HCT116 (cell line): ENCODE measurements at regions not wholly inside any gene's neighbourhood (a gene's known extent, or its start where the extent isn't known, plus 50 kb on each side); places are given as distances from the start of the nearest gene placed in this dataset.

Source experiments
- ATAC-seq: fragments of 200-7000 bp; cut with Tn5 transposase; 2 replicates; pipeline ENCODE4 v1.9.1; 2020; ENCODE audit warnings: mild to moderate bottlenecking, moderate library complexity
- BruUV-seq: library from RNA; stranded (reverse); fragments of 400-500 nt; replicated peaks from 2 replicates; lab custom pipeline; 2021; lab: Mats Ljungman, UMichigan
- CTCF ChIA-PET: fragments of 300-600 bp; sonication (Branson Sonifier 250); formaldehyde crosslinking; loops from one replicate; lab custom pipeline; 2021; ENCODE audit warnings: antibody characterized with exemption; lab: Charles Lee
- POLR2A ChIA-PET: fragments of 300-600, 350-600 bp; sonication (Branson Sonifier 250); formaldehyde crosslinking; loops from one replicate; lab custom pipeline; 2021; ENCODE audit warnings: antibody characterized with exemption; lab: Charles Lee
- RAD21 ChIA-PET, 2 experiments: fragments of 300-600 bp; sonication (Branson Sonifier 250); formaldehyde crosslinking; loops; one replicate each; lab custom pipeline; 2023; ENCODE audit warnings: low total read pairs in 2 of 2; ENCODE audit not compliant: uncharacterized antibody in 2 of 2, unreplicated experiment in 2 of 2, low non-redundant PET in 1 of 2; lab: Charles Lee
- DNase-seq: peaks from one replicate; pipeline ENCODE4 v3.0.0-alpha.2; 2010; ENCODE audit warnings: low read depth, low spot score
- H2AFZ ChIP-seq: fragments of 200-600 bp; shearing (Covaris generic), sonication (generic); 2 replicates; pipeline ENCODE4 v1.6.1; 2017; ENCODE audit warnings: low read depth, mixed run types, mixed read lengths, antibody characterized with exemption, low read length; ENCODE audit not compliant: poor library complexity, severe bottlenecking
- H3K27ac ChIP-seq: 2 replicates; pipeline ENCODE4 v1.5.1; 2012; ENCODE audit warnings: low read depth, low read length
- H3K27me3 ChIP-seq: fragments of 200-600 bp; sonication (generic); 2 replicates; pipeline ENCODE4 v1.6.1; 2016; ENCODE audit warnings: mixed run types, low read length, mixed read lengths; ENCODE audit not compliant: insufficient read depth
- H3K36me3 ChIP-seq, 2 experiments: fragments of 200-500 bp in 1 of 2; fragments of 200-600 bp in 1 of 2; sonication (Bioruptor generic) in 1 of 2; sonication (generic) in 1 of 2; 2 replicates each; pipeline versions ENCODE4 v1.5.1 to v1.6.1; 2014 to 2016; ENCODE audit warnings: low read length in 2 of 2, inconsistent platforms in 1 of 2, mixed read lengths in 1 of 2, mixed run types in 1 of 2; ENCODE audit not compliant: insufficient read depth in 2 of 2, control insufficient read depth in 1 of 2
- H3K4me1 ChIP-seq, 2 experiments: fragments of 200-600 bp in 1 of 2; sonication (generic) in 1 of 2; 2 replicates each; pipeline versions ENCODE4 v1.5.1 to v1.6.1; 2012 to 2017; ENCODE audit warnings: low read length in 2 of 2, inconsistent platforms in 1 of 2, mild to moderate bottlenecking in 1 of 2, mixed read lengths in 1 of 2, mixed run types in 1 of 2, moderate library complexity in 1 of 2; ENCODE audit not compliant: insufficient read depth in 2 of 2, control insufficient read depth in 1 of 2
- H3K4me2 ChIP-seq: fragments of 200-600 bp; sonication (generic); 2 replicates; pipeline ENCODE4 v1.6.1; 2017; ENCODE audit warnings: mixed run types, low read length, mixed read lengths
- H3K4me3 ChIP-seq, 2 experiments: fragments of 200-600 bp in 1 of 2; sonication (generic) in 1 of 2; replicated peaks in 1 of 2; 2 replicates each; pipeline ENCODE4 v1.5.1; 2011 to 2016; ENCODE audit warnings: low read length in 2 of 2, control low read depth in 1 of 2, low read depth in 1 of 2, mild to moderate bottlenecking in 1 of 2, mixed read lengths in 1 of 2, mixed run types in 1 of 2
- H3K79me2 ChIP-seq: fragments of 200-600 bp; sonication (generic); 2 replicates; pipeline ENCODE4 v1.6.1; 2017; ENCODE audit warnings: mild to moderate bottlenecking, mixed run types, low read length, moderate library complexity, mixed read lengths; ENCODE audit not compliant: insufficient read depth
- H3K9ac ChIP-seq: fragments of 200-600 bp; sonication (generic); 2 replicates; pipeline ENCODE4 v1.6.1; 2016; ENCODE audit warnings: low read length, mixed read lengths
- H3K9me2 ChIP-seq: fragments of 200-600 bp; sonication (generic), shearing (Covaris generic); 2 replicates; pipeline ENCODE4 v1.6.1; 2017; ENCODE audit warnings: mixed run types, mild to moderate bottlenecking, moderate library complexity; ENCODE audit not compliant: insufficient read depth
- H3K9me3 ChIP-seq, 2 experiments: fragments of 200-500 bp in 1 of 2; fragments of 200-600 bp in 1 of 2; sonication (Bioruptor generic) in 1 of 2; sonication (generic) in 1 of 2; 2 replicates each; pipeline ENCODE4 v1.6.1; 2014 to 2017; ENCODE audit warnings: low read length in 2 of 2, mixed read lengths in 2 of 2, inconsistent platforms in 1 of 2, low read depth in 1 of 2, mild to moderate bottlenecking in 1 of 2, mixed run types in 1 of 2, moderate library complexity in 1 of 2; ENCODE audit not compliant: control insufficient read depth in 1 of 2, insufficient read depth in 1 of 2
- H4K20me1 ChIP-seq: fragments of 200-600 bp; sonication (generic), shearing (Covaris generic); 2 replicates; pipeline ENCODE4 v1.6.1; 2017; ENCODE audit warnings: mixed run types, mild to moderate bottlenecking, moderate library complexity; ENCODE audit not compliant: insufficient read depth
- ATF3 ChIP-seq: IDR thresholded peaks from 2 replicates; pipeline ENCODE4 v1.6.1; 2012
- CBX3 ChIP-seq: IDR thresholded peaks from 2 replicates; pipeline ENCODE4 v1.6.1; 2012; ENCODE audit warnings: low read depth
- CEBPB ChIP-seq: IDR thresholded peaks from 2 replicates; pipeline ENCODE4 v1.6.1; 2012; ENCODE audit warnings: low read depth
- CTCF ChIP-seq, 3 experiments: fragments of 200-600 bp in 1 of 3; sonication (generic) in 1 of 3; IDR thresholded peaks in 2 of 3; conservative IDR thresholded peaks in 1 of 3; 2 replicates each; pipeline ENCODE4 v1.5.1; 2012 to 2017; ENCODE audit warnings: low read depth in 2 of 3, low read length in 2 of 3, antibody characterized with exemption in 1 of 3, borderline replicate concordance in 1 of 3, control low read depth in 1 of 3, mild to moderate bottlenecking in 1 of 3, mixed read lengths in 1 of 3, mixed run types in 1 of 3, moderate library complexity in 1 of 3; ENCODE audit not compliant: insufficient read depth in 1 of 3
- ELF1 ChIP-seq: IDR thresholded peaks from 2 replicates; pipeline ENCODE4 v1.6.1; 2012; ENCODE audit warnings: low read depth, borderline replicate concordance
- EZH2phosphoT487 ChIP-seq: fragments of 200-600 bp; IDR thresholded peaks from 2 replicates; pipeline ENCODE4 v1.6.1; 2018; ENCODE audit warnings: antibody characterized with exemption, borderline replicate concordance
- FOSL1 ChIP-seq: IDR thresholded peaks from 2 replicates; pipeline ENCODE4 v1.6.1; 2012; ENCODE audit warnings: low read depth
- JUND ChIP-seq: IDR thresholded peaks from 2 replicates; pipeline ENCODE4 v1.6.1; 2012
- POLR2A ChIP-seq: IDR thresholded peaks from 2 replicates; pipeline ENCODE4 v1.7.0; 2011; ENCODE audit warnings: borderline replicate concordance; ENCODE audit not compliant: insufficient read depth, insufficient read length; ENCODE audit errors: extremely low read depth
- POLR2AphosphoS5 ChIP-seq: IDR thresholded peaks from 2 replicates; pipeline ENCODE4 v1.6.1; 2011; ENCODE audit warnings: mild to moderate bottlenecking, low read depth, low read length, moderate library complexity
- RAD21 ChIP-seq: IDR thresholded peaks from 2 replicates; pipeline ENCODE4 v1.6.1; 2012; ENCODE audit warnings: low read depth, mild to moderate bottlenecking
- REST ChIP-seq: IDR thresholded peaks from 2 replicates; pipeline ENCODE4 v1.6.1; 2012; ENCODE audit warnings: low read depth
- SIN3A ChIP-seq: IDR thresholded peaks from 2 replicates; pipeline ENCODE4 v1.6.1; 2012; ENCODE audit warnings: low read depth
- SP1 ChIP-seq: IDR thresholded peaks from 2 replicates; pipeline ENCODE4 v1.6.1; 2012; ENCODE audit warnings: low read depth
- SRF ChIP-seq: IDR thresholded peaks from 2 replicates; pipeline ENCODE4 v1.6.1; 2012; ENCODE audit warnings: low read depth
- YY1 ChIP-seq: IDR thresholded peaks from 2 replicates; pipeline ENCODE4 v1.6.1; 2011; ENCODE audit warnings: low read length, low read depth, moderate library complexity, mild to moderate bottlenecking; ENCODE audit not compliant: insufficient replicate concordance; ENCODE audit errors: extremely low read depth
- ZFX ChIP-seq: fragments of 450-650 bp; IDR thresholded peaks from 2 replicates; pipeline ENCODE4 v1.6.1; 2017
- ZNF274 ChIP-seq: fragments of 200-500 bp; sonication (Bioruptor generic); IDR thresholded peaks from 2 replicates; pipeline ENCODE4 v1.6.1; 2014; ENCODE audit warnings: mild to moderate bottlenecking, low read depth, low read length, inconsistent platforms
- intact Hi-C: fragments of 100-400 bp; cut with micrococcal nuclease; formaldehyde crosslinking; loops from 2 replicates; pipeline ENCODE4 v1.10.0; 2022
- TF ChIP-seq, protein P1 (sequence below): IDR thresholded peaks from 2 replicates; pipeline ENCODE4 v1.6.1; 2011; ENCODE audit warnings: mild to moderate bottlenecking, low read length, moderate library complexity; ENCODE audit not compliant: insufficient replicate concordance; ENCODE audit errors: extremely low read depth
- TF ChIP-seq, protein P2 (sequence below): IDR thresholded peaks from 2 replicates; pipeline ENCODE4 v1.6.1; 2012

- CTCF ChIA-PET: no interaction called here
- POLR2A ChIA-PET: no interaction called here
- Histone ChIP-seq H3K9me3 (peaks cover 0 to 3% of the 10 kb centered on the region in 2 experiments; a peak in 1 of 4 replicates), H3K27me3 (no peaks in the 10 kb centered on the region), H3K9me2 (no peaks in the 10 kb centered on the region), H3K36me3 (no peaks in the 10 kb centered on the region), H3K9ac (no peak overlapping the region), H3K79me2 (no peaks in the 10 kb centered on the region), H3K4me2 (no peak overlapping the region), H3K27ac (no peak overlapping the region), H3K4me3 (no peak overlapping the region), H3K4me1 (no peaks in the 10 kb centered on the region), H4K20me1 (no peaks in the 10 kb centered on the region), H2AFZ (no peak overlapping the region)
- TF ChIP-seq, protein P1, sequence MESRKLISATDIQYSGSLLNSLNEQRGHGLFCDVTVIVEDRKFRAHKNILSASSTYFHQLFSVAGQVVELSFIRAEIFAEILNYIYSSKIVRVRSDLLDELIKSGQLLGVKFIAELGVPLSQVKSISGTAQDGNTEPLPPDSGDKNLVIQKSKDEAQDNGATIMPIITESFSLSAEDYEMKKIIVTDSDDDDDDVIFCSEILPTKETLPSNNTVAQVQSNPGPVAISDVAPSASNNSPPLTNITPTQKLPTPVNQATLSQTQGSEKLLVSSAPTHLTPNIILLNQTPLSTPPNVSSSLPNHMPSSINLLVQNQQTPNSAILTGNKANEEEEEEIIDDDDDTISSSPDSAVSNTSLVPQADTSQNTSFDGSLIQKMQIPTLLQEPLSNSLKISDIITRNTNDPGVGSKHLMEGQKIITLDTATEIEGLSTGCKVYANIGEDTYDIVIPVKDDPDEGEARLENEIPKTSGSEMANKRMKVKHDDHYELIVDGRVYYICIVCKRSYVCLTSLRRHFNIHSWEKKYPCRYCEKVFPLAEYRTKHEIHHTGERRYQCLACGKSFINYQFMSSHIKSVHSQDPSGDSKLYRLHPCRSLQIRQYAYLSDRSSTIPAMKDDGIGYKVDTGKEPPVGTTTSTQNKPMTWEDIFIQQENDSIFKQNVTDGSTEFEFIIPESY: no peak
- no peak for TF ChIP-seq SRF
- TF ChIP-seq ZNF274: no peak
- no peak for TF ChIP-seq SIN3A
- TF ChIP-seq FOSL1: no peak
- TF ChIP-seq REST: no peak
- TF ChIP-seq CEBPB: no peak
- TF ChIP-seq ZFX: no peak
- no peak for TF ChIP-seq CBX3
- no peak for TF ChIP-seq EZH2phosphoT487
- no peak for TF ChIP-seq ATF3
- TF ChIP-seq JUND: no peak
- TF ChIP-seq RAD21: no peak
- TF ChIP-seq, protein P2, sequence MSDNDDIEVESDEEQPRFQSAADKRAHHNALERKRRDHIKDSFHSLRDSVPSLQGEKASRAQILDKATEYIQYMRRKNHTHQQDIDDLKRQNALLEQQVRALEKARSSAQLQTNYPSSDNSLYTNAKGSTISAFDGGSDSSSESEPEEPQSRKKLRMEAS: no peak
- TF ChIP-seq ELF1: no peak
- TF ChIP-seq SP1: no peak
- TF ChIP-seq YY1: no peak
- no peak for TF ChIP-seq POLR2AphosphoS5
- no peak for TF ChIP-seq POLR2A
- no peak for TF ChIP-seq CTCF (IDR thresholded peaks at IDR 0.05 in 2 of 3, conservative IDR thresholded peaks at IDR 0.05 in 1 of 3; ENCODE audit: borderline replicate concordance in 1 of 3, insufficient read depth in 1 of 3, low read depth in 2 of 3, low read length in 2 of 3)
- intact Hi-C loops: no loop called here
- RAD21 ChIA-PET: no interaction called here
- no peak for ATAC-seq
- no TSS peak for BruUV-seq
- no peak for DNase-seq
Measured at GRCh38 chr5:125492977-125493376, 746.5 kb upstream of the ZNF608 start.
